SK-N-MC (cell line): ENCODE measurements at regions not wholly inside any gene's neighbourhood (a gene's known extent, or its start where the extent isn't known, plus 50 kb on each side); places are given as distances from the start of the nearest gene placed in this dataset.

Experiments used
- EZH2 ChIP-seq: fragments of 200-600 bp; sonication (generic); IDR thresholded peaks from one replicate; pipeline ENCODE4 v1.6.1; 2017; ENCODE audit warnings: antibody characterized with exemption
- FOXP2 ChIP-seq: optimal IDR thresholded peaks from 2 replicates; pipeline ENCODE3; 2011; ENCODE audit warnings: mild to moderate bottlenecking, moderate library complexity; ENCODE audit not compliant: insufficient read depth; ENCODE audit errors: extremely low read length, control extremely low read depth
- POLR2AphosphoS5 ChIP-seq: IDR thresholded peaks from 2 replicates; pipeline ENCODE4 v1.6.1; 2012; ENCODE audit warnings: mild to moderate bottlenecking, low read depth, low read length, borderline replicate concordance

GRCh38 chr11:128279866-128280265, 307.5 kb downstream of the ETS1 start:
- no peak for TF ChIP-seq EZH2
- TF ChIP-seq POLR2AphosphoS5, result no peak
- TF ChIP-seq FOXP2, result no peak
